ENCODE measurements at regions not wholly inside any gene's neighbourhood (a gene's known extent, or its start where the extent isn't known, plus 50 kb on each side); places are given as distances from the start of the nearest gene placed in this dataset.
"Not testable (repeated sequence)": the region's sequence is repeated elsewhere in the genome, so short reads cannot be mapped to it uniquely, and the experiment has no call there.

DNA sequence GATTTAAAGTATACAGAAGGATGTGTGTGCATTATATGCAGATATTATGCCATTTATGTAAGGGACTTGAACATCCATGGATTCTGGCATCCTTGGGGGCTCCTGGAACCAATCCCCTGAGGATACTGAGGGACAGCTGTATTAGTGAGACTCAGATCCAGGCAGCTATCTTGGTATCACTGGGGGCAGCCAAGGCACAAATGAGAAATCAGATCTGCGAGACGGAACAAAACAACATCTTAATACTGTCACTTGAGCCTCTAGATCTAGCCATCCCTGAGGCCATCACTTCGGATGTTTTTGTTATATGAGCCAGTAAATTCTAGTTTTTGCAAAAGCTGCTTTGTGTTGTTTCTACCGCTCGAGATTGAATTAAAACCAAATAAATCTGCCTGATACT lies 175.1 kb upstream of the SFSWAP start:
- no peak for DNase-seq

DNA sequence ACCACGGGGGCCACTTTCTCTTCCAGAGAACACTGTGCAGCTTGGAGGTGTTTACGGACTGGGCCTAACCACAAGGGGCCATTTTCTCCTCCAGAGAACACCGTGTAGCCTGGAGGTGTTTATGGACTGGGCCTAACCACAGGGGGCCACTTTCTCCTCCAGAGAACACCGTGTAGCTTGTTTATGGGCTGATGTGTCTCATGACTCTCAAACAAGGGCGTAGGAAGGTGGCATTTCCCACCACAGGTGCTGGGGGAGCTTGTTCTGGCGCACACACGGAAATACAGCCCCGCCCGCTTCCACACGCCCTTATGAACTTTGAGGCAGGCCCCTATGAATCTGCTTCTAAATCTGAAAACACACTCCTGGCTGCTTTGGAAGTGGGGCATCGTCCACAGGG lies 174.6 kb upstream of the SFSWAP start:
- DNase-seq = no peak

DNA sequence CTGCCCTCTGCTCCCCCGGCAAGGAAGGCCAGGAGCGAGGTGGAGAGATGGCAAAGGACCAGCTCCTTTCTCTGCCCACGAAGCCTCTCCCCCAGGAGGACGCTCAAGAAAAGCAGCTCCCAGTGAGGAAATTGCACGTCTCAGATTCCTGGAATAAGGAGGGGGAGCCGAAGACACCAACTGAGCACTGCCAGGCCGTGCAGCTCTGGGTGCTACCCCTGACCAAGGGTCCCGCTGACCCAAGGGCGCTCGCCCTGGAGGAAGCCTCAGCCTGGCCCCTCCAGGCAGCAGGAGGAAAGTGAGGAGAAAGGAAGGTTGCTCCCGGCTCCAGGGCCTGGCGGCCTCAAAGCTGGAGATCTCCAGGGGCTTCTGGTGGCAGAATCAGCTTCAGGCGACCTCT lies 174.1 kb upstream of the SFSWAP start:
- no peak for DNase-seq

DNA sequence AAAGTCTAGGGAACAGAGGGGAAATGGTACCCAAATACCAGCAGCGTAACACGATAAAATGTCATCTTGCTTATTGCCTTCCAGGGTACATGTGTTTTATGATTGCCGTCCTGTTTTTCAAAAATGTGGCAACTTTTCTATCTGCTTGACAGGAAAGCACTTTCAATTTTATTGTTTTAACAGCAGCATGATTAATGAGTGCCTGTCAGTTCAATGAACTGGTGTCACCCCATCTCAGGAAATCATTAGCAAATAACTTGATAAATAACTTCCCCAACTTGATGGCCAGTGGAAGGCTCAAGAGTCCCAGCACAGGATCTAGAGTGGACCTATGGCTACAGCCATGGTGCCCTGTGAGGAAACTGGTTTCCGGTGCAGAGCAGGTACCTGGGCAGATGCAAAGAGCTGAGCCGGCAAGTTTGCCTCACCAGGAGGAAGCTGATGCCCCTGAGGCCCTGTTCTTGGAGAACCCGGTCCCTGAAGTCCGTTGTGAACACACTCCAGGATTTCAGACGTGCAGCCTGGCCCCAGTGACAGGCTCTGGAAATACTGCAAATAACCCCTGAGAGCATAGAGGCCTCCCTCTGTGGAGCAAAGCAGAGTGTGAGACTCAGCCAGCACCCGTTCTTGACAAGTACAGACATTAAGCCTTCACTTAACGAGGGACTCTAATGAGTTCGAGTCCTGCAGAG lies 173.5 kb upstream of the SFSWAP start:
- DNase-seq = no peak

DNA sequence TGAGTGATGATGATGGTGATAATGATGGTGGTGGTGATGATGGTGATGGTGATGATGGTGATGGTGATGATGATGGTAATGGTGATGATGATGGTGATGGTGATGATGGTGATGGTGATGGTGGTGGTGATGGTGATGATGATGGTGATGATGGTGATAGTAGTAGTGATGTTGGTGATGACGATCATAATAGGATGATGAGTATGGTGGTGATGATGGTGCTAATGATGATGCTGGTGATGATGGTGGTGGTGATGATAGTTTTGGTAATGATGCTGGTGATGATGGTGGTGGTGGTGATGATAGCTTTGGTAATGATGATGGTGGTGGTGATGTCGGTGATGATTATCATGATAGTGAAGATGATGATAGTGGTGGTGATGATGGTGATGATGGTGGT lies 171.5 kb upstream of the SFSWAP start:
- DNase-seq = no peak

DNA sequence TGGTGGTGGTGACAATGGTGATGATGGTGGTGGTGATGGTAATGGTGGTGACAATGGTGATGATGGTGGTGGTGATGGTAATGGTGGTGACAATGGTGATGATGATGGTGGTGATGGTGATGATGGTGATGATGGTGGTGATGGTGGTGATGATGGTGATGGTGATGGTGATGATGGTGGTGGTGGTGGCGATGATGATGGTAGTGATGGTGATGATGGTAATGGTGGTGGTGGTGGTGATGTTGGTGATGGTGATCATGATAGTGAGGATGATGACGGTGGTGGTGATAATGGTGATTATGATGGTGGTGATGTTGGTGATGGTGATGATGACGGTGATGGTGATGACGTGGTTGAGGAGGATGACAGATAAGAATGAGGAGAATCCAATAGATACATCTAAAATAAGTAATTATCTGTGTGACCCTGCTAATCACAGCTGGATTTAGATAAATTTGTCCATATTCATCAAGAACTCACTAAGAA lies 170.7 kb upstream of the SFSWAP start:
- DNase-seq = no peak

DNA sequence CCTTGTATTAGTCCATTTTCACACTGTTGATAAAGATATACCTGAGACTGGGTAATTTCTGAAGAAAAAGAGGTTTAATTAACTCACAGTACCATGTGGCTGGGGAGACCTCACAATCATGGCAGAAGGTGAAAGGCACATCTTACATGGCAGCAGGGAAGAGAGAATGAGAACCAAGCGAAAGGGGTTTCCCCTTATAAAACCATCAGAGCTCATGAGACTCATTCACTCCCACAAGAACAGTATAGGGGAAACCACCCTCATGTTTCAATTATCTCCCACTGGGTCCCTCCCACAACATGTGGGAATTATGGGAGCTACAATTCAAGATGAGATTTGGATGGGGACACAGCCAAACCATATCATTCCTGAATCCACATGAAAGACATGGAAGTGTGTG lies 169.4 kb upstream of the SFSWAP start:
- not testable (repeated sequence) for DNase-seq

DNA sequence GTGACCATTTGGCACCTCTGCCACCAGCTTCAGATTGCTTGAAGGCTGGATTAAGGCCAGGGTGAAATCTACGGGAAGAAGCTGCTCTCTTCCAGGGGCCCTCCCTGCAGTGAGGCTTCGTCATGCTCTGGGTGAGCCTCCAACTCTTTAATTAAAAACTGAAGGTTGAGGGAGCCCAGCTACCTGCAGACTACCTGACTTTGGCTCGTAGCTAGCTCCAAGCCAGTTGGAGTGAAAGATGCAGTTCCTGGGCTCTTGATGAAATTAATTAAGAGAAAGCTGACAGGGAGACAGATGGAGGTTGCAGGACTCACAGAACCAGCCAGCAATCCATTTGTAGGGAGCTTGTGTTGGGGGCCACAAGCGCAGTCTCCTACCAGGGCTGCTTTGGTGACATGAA lies 168.5 kb upstream of the SFSWAP start:
- DNase-seq = no peak

DNA sequence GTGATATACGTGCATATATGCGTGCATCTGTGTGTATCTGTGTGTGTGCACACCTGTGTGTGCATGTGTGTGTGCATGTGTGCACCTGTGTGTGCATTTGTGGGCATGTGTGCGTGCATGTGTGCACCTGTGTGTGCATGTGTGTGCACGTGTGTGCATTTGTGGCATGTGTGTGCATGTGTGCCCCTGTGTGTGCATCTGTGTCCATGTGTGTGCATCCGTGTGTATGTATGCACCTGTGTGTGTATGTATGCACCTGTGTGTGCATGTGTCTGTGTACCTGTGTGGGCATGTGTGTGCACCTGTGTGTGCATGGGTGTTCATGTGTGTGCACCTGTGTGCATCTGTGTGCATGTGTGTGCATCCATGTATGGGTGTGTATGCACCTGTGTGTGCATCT lies 167.8 kb upstream of the SFSWAP start:
- no peak for DNase-seq

DNA sequence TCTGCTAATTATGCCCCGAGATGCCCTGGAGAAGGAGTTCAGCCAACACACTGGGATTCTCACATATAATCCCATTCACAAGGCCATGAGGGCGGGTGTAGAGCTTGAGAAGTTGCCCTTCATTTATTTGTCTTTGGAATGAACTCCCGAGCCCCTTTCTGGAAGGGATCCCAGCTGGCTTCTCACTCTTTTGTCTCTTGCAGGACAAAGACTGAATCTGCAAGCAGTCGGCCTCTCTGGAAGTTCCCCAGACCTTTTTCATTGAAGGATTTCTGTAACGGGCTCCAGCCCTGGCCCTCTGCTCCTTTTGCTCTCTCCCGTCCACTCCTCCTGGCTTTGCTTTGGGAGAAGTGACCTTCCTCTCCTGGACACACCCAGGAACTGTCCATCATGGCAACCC lies 163.3 kb upstream of the SFSWAP start:
- DNase-seq = no peak

DNA sequence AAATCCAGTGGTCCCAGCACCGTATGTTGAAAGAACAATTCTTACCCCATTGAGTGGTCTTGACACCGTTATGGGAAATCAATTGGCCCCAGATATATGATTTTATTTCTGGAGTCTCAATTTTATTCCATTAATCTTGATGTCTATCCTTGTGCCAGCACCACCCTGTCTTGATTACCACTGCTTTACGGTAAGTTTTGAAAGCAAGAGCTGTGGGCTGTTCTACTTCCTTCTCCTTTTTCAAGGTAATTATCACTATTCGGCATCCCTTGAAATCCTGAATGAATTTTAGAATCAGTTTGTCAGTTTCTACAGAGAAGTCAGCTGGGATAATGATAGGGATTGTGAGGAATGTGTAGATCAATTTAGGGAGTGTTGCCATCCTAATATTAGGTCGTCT lies 160.8 kb upstream of the SFSWAP start:
- DNase-seq = no peak

DNA sequence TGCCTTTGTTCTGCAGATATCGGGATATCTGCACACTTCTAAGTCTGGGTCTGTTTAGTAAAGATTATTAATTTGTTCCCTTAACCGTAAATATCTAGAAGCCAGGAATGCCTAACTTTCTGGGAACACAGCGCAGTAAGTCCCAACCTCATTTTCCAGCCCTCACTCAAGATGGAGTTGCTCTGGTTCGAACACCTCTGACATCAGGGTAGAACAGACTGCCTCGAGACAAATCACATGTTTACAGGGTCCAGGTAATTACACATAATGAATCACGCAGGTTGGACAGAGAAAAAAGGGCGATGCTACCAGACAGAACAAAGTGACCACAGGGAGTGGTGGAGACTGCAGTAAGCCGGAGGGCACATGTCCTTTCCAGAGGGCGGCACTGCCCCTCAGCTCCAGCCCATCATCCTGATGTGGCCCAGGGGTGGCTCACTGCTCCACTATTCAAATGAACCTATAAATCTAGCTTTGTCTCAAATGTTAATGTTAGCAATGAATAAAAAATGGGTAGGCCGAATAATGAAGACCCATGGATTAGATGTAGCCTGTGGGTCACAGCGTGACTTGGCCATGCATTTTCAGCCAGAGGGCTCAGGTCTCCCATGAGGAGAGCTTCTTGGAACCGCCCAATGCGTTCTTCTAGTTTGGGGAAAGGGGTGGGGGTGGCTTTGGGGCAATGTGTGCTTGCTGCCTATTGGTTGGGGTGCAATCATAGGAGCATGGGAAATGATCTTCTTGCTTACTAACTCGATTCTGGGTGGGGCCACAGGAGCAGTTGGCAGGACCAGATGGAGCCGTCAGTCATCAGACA lies 159.0 kb upstream of the SFSWAP start:
- no peak for DNase-seq

DNA sequence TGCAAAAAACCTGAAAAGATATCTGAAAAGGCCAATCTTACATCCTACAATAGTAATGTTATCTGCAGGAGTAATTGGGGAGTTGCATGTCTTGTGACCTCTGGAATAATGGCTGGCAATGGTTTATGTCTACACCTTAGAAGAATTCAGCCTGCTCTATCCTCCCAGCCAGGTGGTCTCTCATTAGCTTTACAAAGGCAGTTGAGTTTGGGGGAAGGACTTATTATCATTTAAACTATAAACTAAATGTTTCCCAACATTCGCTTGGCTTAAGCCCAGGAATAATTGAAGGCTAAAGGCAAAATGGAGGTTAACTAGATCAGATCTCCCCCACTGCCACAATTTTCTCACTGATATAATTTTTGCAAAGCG lies 158.4 kb upstream of the SFSWAP start:
- DNase-seq = no peak

DNA sequence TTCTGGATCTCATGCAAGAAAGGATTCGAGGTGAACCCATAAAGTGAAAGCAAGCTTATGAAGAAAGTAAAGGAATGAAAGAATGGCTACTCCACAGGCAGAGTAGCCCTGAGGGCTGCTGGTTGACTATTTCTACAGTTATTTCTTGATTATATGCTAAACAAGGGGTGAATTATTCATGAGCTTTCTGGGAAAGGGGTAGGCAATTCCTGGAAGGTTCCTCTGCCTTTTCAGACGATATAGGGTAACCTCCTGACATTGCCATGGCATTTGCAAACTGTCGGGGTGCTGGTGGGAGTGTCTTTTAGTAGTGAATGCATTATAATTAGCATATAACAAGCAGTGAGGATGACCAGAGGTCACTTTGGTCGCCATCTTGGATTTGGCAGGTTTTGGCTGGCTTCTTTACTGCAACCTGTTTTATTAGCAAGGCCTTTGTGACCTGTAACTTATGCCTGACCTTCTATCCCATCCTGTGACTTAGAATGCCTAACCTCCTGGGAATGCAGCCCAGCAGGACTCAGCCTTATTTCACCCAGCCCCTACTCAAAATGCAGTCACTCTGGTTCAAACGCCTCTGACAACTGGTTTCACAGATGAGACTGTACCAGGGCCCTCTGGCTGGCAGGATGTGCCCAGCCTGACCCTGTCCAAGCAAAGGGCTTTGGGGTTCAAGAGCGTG lies 157.7 kb upstream of the SFSWAP start:
- DNase-seq = no peak

DNA sequence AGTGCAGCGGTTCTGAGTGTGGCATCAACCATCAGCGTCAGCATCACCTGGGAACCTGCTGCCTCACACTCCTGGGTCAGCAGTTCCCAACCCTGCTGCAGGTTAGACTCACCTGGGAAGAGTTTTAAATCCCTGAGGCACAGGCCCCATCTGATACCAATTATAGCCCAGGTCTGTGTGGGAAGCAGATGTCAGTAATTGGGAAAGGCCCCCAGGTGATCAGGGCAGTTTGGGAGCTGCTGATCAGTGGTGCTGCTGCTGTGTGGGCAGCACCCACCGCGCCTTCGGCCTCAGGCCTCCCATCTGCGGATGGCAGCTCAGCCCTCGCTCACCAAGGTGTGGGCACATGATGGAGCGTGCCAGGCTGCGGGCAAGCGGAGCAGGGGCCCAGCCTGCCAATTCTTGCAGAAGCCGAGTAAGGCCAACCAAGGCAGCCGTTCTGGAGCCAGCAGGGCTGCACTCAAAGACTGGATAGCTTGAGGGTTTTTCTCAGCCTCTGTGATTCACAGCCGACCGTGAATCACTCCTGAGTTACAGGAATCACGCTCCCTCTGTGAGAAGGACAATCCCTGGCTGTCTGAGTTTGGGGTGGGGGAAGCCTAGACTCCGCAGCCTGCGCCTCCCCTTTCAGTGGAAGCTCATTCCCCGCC lies 155.6 kb upstream of the SFSWAP start:
- DNase-seq = no peak

DNA sequence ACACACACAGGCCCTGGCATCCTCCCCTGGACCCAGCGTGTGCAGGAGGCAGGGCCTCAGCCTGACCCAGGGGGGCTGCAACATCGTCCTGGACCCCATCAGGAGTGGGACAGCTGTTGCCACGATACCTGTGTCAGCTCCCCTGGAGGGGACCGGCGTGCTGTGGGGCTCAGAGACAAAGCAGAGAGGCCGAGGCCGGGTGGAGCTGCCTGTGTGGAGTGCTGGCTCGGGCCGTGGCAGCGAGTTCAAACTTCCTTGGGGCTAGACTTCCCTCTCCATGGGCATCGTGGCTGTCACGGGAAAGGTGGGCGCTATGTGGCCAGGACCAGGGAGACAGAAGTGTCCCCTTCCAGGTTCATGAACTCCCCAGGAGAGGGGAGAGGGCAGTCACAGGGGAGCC lies 155.0 kb upstream of the SFSWAP start:
- no peak for DNase-seq

DNA sequence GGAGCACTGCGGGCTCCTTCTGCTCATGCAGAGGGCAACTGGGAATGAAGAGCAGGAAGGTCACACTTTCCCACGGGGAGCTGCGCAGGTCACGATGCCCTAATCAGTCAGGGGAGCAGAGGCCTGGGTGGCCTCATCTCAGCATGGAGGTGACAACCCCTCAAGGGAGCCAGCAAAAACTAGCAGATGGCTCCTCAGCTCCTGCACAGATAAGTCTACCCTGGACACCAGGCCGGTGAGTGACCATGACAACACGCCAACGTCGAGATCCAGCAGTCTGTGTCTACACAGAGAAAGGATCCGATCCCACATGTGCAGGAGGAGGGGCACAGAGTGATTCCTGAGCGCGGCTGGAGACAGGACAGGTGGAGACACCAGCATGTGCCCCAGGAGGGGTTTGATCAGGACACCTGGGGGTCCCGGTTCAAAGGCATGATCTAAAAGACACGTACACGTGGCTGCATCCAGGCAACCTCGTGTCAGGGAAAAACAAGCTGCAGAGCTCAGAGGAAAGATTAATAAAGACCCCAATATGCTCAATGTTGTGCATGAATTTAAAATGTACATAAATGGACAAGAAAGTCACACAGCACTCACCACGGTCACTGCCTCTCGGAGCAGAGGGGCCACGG lies 153.7 kb upstream of the SFSWAP start:
- DNase-seq = no peak

DNA sequence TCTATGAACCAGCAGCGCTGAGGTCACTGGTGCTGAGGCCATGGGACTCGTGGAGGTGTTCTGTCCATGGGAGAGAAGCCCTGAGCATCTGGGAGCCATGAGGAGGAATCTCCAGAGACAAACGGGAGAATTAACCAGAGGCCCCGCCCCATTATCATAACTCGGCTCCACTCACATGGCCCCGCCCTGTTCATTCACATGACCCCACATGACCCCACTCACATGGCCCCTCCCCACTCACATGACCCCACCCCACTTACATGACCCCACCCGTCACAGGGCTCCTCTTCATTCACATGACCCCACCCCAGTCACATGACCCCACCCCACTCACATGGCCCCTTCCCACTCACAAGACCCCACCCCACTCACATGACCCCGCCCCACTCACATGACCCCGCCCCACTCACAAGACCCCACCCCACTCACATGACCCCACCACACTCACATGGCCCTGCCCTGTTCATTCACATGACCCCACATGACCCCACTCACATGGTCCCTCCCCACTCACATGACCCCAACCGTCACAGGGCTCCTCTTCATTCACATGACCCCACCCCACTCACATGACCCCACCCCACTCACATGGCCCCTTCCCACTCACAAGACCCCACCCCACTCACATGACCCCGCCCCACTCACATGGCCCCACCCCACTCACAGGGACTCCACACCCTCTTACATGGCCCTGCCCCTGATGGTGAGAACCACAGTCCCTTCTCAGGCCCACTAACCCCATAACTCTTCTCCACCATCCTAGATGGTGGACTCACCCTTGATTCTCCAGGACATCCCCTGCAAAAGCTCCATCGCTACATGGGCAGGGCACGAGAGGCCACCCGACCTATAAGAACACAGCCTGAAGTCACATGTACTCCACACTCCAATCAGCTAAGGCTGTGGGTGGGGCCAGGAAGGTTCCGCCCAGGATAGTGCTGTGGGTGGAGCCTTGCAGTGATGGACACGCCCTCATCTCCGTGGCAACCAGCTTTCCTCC lies 151.1 kb upstream of the SFSWAP start:
- DNase-seq = no peak

DNA sequence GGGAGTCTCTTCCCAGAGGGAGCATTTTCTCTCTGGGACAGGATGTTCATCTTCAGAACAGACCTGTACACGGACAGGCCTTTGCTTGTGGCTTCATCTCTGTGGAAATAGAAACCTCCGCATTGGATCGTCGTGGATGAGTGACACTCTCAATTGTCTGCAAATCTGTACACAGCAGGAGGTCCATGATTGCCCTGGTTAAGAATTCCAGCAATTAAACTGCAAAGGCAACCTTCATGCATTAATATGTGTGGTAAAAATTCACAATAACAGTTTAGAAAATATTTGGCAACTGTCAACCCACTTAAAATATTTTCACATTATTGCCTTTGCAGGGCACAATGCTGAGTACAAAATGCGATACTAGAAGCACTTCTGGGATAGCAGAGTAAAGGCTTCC lies 149.8 kb upstream of the SFSWAP start:
- no peak for DNase-seq

DNA sequence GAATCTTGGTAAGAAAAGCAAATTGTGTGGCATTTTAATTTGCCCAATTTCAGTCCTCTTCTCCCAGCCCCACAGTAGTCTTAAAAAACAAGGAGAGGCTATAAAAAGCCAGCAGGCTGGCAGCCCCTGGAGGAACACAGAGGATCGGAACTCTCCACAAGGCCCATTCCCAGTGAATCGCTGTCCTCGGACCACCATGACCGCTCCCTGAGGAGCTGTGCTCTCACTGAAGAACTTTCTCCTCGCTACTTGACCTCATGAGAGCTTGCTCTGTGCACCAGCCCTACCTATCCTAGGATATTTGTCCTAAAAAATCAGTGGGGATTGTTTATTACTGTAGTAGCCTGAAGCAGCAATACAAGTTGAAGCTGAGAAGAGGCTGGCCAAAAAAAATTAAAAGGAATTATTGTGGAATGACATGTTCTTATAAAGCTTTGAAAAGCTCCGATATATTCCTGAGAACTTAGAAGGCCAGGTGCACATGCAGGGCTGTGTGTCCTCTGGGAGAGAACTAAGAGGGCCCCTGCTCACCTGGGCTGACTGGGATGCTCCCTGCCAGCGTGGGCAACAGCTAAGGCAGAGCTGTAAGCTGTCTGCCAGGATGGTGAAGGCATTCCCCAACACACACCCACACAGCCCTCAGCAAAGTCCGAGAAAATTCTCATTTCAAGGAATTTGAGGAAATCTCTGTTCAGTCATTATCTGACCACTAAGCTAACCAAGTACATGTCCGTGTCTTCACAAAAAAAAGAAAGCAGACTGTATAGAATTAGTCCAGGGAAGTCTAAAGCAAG lies 148.8 kb upstream of the SFSWAP start:
- DNase-seq = no peak
